8988T (cell line): ENCODE measurements at regions not wholly inside any gene's neighbourhood (a gene's known extent, or its start where the extent isn't known, plus 50 kb on each side); places are given as distances from the start of the nearest gene placed in this dataset.
"Not testable (repeated sequence)": the region's sequence is repeated elsewhere in the genome, so short reads cannot be mapped to it uniquely, and the experiment has no call there.

Experiments
- DNase-seq: peaks from one replicate; pipeline ENCODE4 v3.0.0; 2011

GRCh38 chr7:5121256-5121655, 68.8 kb upstream of the WIPI2 start:
- DNase-seq, result not testable (repeated sequence)

DNA sequence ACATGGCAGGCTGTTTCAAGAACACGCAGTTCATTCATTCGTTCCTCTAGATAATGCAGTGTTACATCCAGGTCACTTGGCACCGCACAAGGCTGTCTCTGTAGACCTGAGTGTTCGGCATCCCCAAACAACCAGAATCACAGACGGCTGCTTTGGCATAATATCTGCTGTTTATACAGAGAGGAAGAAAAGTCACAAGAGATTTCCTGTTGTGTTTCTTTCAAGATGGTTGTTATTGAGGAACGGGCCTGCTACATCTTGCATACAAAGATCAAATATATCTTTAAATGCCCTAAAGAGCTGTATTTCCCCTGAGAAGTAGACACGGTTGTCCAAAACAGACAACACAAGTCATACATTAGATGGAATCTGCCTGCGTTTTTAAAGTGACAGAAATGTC, 58.8 kb upstream of the WIPI2 start:
- not testable (repeated sequence) for DNase-seq

- no peak for DNase-seq
Observed at GRCh38 chr7:5132539-5132938, 57.5 kb upstream of the WIPI2 start.

GRCh38 chr7:5139998-5140397, 50.0 kb upstream of the WIPI2 start:
- peak; percentile 65 for DNase-seq
